ENCODE measurements at regions not wholly inside any gene's neighbourhood (a gene's known extent, or its start where the extent isn't known, plus 50 kb on each side); places are given as distances from the start of the nearest gene placed in this dataset.
A peak's percentile ranks its signal among the peaks of the same experiment; 100 is the strongest.

DNA sequence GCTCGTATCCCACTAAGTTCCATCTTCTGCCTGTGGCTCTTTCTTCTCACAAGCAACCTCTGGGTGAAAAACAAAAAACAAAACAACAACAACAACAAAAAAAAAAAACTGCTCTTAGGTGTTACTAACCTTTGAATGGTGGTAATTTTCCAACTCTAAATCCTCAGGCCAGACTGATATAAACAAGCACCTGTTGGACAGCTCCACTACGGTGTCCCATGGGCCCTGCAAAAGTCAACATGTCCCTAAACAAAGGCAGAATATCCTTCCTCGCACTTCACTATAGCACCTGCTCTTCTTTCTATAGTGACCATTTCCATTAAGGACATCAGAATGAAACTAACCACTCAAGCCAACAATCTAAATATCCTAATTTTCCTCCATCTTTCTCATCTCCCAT is 54.6 kb upstream of the PARM1 start:
- no peak for DNase-seq

DNA sequence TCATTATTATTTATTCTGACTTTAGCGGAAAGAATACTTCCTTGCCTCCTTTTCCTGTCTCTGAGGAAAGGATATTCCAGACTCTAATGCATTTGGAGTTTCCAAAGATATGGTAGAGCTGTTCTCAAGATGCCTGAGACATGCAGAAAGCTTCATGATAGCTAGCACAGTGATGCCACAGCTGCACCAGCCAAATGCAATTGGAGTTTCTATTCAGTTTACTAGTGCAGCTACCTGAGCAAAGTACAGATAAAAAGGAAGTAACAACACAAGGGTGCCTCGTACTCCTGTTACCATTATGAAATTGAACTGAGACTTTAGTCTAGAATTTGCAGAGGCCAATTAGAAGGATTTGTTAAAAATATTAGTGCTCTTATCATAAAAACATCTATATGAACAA is 57.5 kb upstream of the PARM1 start:
- DNase-seq, result no peak

DNA sequence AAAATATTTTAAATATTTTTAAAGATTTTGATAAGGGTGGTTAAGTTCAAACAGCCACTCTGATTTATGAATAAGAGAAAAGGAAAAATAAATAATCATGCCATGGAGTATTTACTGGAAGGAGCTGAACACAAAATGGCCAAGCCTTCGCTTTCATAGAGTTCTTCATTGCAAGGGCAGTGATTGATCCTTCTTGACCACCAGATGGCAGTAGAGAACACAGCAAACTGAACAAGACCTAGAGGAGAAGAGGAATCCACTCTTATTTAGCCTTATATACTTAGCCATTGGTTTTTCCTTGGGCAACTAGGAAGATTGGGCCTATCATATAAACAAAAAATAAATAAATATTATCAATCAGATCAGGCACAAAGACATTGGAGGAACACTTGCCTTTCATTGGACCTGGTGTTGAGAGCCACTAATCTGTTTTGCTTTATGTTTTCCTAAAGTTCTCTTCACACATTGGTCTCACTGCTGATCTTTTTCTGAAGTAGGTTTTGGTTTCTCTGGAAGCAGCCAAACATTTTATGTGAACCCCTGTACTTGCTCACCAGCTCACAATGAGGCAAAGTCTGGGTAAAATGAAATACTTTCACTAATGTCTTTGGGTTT is 58.1 kb upstream of the PARM1 start:
- peak; percentile 37 to 73 for DNase-seq

DNA sequence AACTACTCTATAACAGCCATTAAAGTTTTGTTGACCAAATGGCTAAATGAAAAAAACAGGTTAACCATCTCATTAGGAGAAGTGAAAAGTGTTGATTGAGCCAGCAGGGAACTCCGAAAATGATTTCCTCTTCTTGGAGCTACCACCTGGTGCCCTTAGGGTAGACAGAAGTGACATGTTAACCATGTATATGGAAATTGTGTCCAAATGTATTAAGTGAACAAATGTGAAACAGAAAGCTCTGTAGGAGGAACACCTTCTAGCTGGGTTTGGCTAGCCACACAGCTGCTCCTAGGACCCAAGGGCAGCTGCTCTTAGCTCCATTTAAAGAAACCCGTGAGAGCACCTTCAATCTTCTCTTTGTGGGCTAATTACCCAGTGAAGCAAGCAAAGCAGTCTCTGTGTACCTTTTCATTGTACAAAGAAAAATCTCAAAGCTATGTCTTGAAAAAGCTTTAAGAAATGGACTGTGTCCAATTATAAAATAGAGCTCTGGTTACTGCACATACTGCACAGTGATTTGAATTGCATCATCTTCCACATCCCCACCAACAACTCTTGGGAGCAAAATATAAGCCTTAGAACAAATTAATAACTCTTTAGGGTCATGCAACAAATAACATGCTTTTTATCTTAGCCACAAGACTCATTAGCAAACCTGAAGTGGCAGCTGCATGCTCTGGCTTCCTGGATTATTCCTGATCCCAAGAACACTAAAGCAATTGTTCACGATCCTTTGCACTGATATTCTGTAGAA is 59.2 kb upstream of the PARM1 start:
- no peak for DNase-seq

DNA sequence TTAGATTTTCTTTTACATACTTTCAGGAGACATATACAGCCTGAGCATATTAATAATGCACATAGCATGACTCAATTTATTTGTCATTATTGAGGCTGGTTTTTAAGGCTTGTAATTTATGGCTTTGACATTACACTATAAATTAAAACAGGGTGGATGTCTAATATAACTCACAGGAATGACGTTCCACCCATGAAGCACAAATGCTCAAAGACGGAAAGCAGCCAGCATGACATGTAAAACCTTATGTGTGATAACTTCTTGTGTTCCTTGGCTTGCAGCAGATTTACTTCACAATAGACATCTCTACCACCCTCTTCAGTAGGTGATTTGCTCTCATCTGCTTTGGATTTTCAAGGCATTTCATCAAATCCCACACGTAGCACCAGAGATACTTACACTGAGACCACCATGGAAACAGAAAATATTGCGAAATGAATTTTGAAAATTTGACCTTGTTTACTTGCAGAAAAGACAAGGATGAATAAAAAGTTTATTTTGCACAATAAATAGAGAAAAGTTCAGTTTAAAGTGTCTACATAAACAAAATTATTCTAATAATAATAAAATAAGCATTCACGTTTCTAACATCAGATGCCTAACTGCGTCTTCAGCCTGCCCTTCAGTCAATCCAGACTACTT is 64.7 kb upstream of the BTC start:
- DNase-seq, result no peak

DNA sequence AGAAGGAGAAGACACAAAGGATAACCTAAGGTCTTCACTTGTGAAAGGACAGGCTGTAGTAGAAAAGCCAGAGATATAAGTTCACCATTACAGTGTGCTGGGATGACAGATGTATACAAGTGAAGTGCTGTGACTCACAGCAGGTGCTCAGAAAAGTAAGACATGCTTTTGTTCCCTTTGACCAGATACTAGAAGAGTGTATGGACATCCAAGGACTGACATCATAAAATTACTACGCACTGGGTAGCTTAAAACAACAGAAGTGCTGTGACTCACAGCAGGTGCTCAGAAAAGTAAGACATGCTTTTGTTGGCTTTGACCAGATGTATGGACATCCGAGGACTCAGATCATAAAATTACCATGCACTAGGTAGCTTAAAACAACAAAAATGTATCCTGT is 61.6 kb upstream of the BTC start:
- no peak for DNase-seq

DNA sequence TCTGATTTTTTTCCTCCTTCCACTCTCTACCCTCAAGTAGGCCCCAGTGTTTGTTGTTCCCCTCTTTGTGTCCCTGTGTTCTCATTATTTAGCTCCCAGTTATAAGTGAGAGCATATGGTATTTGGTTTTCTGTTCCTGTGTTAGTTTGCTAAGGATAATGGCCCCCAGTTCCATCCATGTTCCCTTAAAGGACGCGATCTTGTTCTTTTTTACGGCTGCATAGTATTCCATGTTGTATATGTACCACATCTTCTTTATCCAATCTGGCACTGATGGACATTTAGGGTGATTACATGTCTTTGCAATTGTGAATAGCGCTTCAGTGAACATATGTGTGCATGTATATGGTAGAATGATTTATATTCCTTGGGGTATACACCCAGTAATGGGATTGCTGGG is 54.5 kb upstream of the BTC start:
- DNase-seq, result no peak

DNA sequence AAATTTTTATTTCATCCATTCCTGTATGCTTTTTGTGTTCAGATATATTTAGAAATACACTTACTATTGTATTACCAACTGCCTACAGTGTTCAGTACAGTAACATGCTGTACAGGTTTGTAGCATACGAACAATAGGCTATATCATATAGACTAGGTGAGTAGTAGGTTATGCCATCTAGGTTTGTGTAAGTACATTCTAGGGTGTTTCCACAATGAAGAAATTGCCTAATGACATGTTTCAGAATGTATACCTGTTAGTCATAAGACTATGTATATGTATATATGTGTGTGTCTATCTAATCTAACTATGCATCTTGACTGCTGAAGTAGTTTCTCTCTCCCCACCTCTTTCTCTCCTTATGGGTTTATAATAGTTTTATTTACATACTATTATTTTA is 51.5 kb upstream of the BTC start:
- no peak for DNase-seq
